DMS114 treated with DMSO at 0.1 percent for 48 hours (cell line): ENCODE measurements at regions not wholly inside any gene's neighbourhood (a gene's known extent, or its start where the extent isn't known, plus 50 kb on each side); places are given as distances from the start of the nearest gene placed in this dataset.

ENCODE experiments used
- DNase-seq: peaks from one replicate; lab custom pipeline; 2025; ENCODE audit not compliant: unreplicated experiment; lab: John Stamatoyannopoulos, UW

- no peak for DNase-seq
Measured at GRCh38 chr2:118738524-118739308, 108.7 kb downstream of the EN1 start.

GRCh38 chr2:118738106-118738505 lies 109.3 kb downstream of the EN1 start:
- DNase-seq = no peak

- no peak for DNase-seq
Measured at GRCh38 chr2:118737684-118738083, 109.8 kb downstream of the EN1 start.

GRCh38 chr2:118732432-118732831 lies 115.0 kb downstream of the EN1 start:
- no peak for DNase-seq

- DNase-seq = no peak
Measured at GRCh38 chr2:118731413-118731812, 116.0 kb downstream of the EN1 start.

GRCh38 chr2:118730405-118730804 lies 117.0 kb downstream of the EN1 start:
- no peak for DNase-seq

GRCh38 chr2:118729760-118730159 lies 117.7 kb downstream of the EN1 start:
- DNase-seq = no peak

- DNase-seq = no peak
Measured at GRCh38 chr2:118728984-118729383, 118.5 kb downstream of the EN1 start.

- DNase-seq = no peak
Measured at GRCh38 chr2:118726821-118727220, 120.6 kb downstream of the EN1 start.

- DNase-seq = no peak
Measured at GRCh38 chr2:118723394-118723793, 124.1 kb downstream of the EN1 start.

GRCh38 chr2:118722976-118723375 lies 124.5 kb downstream of the EN1 start:
- no peak for DNase-seq

- no peak for DNase-seq
Measured at GRCh38 chr2:118721817-118722551, 125.5 kb downstream of the EN1 start.

GRCh38 chr2:118720866-118721265 lies 126.6 kb downstream of the EN1 start:
- no peak for DNase-seq

GRCh38 chr2:118718921-118719320 lies 128.5 kb downstream of the EN1 start:
- DNase-seq = no peak

- no peak for DNase-seq
Measured at GRCh38 chr2:118716102-118716501, 131.3 kb downstream of the EN1 start.

GRCh38 chr2:118714118-118714517 lies 133.3 kb downstream of the EN1 start:
- DNase-seq = no peak

GRCh38 chr2:118711603-118712002 lies 135.8 kb downstream of the EN1 start:
- DNase-seq = no peak

- DNase-seq = no peak
Measured at GRCh38 chr2:118710481-118710880, 137.0 kb downstream of the EN1 start.

GRCh38 chr2:118709786-118710185 lies 137.7 kb downstream of the EN1 start:
- DNase-seq = no peak

- no peak for DNase-seq
Measured at GRCh38 chr2:118706844-118707243, 140.6 kb downstream of the EN1 start.

GRCh38 chr2:118706371-118706770 lies 141.1 kb downstream of the EN1 start:
- no peak for DNase-seq

- DNase-seq = no peak
Measured at GRCh38 chr2:118705032-118705431, 142.4 kb downstream of the EN1 start.
